Stimulated activated CD8-positive, alpha-beta memory T cell treated with anti-CD3 and anti-CD28 coated beads, Interleukin-4, amount 100 ng/mL, for 4 hours (primary cell): ENCODE measurements at regions not wholly inside any gene's neighbourhood (a gene's known extent, or its start where the extent isn't known, plus 50 kb on each side); places are given as distances from the start of the nearest gene placed in this dataset.
"Not testable (repeated sequence)": the region's sequence is repeated elsewhere in the genome, so short reads cannot be mapped to it uniquely, and the experiment has no call there.

Source experiments
- DNase-seq, 2 donors: peaks; one replicate each; pipeline ENCODE4 v3.0.0-alpha.2; 2020; ENCODE audit warnings: low read depth in 2 of 2, low spot score in 1 of 2

DNA sequence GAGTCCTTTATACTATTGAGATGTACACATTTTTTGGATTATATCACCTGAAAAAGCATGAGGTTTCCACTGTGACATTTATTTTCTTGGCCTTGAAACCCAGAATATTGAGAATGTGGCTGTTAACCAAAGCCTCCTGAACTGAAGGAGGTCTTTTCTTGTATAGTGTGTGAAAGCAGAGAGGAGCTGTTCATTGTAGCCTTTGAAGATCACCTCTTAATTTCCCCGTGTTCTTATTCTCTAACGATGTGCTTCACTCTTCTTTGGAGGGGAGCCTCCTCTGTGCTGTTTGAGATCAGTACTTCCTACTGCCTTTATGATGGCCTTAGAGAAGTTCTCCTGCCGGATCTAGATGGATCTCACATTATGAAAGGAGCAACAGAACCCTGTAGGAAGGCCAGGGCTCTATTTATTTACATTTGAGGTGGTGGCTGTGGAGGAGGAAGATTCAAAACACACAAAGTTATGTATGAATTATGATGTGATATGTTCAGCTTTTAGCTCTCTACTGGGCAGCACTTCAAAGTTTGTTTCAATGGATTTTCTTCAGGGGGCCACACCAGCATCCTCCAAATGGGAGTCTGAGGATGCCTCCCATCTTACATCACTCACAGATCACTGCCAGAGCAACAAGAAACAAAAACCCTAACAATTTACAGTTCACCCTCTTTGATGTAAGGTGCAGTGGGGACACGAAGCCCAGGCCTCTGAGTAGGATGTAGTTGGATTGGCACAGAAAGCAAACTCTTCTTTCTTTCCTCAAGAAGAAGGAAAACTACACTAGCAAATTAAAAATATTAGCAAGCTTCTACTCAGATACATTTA lies 322.3 kb downstream of the DLEU7 start:
- DNase-seq = no peak

DNA sequence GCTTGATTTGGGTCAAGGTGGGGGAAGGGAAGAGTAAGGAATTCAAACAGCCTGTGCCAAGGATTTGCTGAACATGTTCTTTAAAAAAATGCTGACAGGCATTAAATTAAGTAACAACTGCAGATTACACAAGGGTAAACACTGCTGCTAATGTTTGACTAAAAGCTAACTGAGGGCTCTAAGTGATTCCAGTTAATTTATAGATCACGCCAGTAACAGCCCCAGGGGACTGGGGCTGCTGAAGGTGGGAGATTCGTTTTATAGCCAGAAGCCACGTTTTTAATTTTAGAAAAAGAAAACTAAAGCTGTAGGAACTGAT lies 321.7 kb downstream of the DLEU7 start:
- DNase-seq = no peak

DNA sequence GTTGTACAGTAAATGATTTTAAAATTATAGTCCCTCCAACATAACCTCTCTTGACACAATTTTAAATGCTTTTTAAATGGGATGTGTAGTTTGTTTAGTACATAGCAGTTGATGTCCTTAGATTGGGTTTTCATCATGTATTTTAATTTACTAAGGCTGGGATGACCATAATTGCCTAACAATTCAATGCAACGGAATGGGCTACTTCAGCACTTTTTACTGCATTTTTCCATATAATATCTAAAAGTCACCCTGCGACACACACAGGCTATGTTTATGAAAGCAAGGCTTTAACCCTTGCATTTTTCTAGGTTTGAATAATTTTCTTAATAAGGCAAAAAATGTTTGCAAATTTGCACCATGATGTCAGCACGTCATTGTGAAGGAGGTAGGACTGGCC lies 321.0 kb downstream of the DLEU7 start:
- DNase-seq = no peak

DNA sequence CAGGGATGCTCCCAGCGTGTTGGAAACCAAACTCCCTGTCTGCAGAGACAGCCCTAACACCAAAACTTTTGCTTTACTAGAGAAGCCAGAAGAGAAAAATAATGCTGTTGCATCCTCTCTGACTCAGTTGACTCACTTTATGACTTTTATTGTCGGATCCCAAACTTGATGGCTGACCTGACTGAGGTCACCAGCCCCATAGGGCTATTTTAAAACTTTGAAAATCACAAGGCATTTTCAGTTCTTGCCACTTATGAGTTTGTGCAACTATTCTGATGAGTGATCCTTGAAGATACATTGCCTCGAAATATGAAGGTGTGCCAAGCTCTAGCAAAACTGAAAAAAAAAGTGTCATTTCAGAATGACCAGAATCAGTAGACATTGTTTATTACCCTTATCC lies 320.2 kb downstream of the DLEU7 start:
- no peak for DNase-seq

DNA sequence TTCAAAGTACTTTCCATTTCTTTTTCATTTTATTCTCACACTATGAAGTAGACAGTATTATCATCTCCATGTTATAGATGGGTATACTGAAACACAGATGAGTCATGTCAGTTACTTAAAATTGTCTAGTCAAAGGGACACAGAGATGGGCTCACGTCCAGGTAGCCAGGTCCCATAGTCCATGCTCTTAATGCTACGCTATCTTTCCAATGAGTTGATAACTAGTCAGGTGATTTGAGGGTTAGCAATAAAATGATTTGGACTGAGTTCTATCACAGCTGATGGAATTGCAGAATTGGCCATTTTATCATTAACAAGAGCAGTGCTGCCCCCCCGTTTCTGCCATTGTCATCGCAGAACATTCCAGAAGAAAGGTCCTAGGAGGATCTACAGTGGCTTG lies 318.9 kb downstream of the DLEU7 start:
- no peak for DNase-seq

DNA sequence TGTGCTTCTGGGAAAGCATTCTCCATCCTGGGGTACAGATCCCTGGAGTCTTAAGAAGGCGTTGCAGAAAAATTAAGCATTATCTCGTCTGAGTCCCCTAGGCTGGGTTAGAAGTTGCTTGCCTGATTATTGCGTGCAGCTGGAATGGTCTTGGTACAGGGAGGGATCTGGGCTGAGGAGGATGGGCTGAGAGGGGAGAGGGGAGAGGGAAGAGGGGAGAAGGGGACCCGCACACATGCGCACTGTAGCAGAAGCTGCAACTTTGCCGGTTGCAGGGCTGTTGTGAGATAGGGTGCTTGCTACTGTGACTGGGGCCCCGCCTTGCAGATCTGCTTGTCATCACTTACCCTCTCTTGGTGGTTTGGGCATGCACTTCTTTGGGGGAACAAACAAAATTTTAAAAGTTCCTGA lies 316.8 kb downstream of the DLEU7 start:
- no peak for DNase-seq

DNA sequence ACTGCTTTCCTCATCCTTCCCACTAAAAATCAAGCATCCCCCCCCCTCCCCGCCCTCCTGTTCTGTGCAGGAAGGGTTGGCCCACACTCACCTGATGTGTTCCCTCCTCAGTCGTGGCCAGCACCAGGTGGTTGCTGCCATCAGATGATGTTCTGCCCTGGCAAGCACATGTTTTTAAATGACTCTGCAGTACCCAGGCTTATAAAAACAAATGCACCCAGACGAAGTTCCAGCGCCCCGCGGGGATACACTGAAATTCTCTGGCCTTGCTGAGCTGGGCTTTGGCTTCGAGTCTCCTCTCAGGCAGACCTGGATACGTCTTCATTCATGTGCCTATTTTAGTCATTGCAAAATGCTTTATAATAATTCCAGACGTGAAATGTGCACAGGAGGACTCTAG lies 316.3 kb downstream of the DLEU7 start:
- no peak for DNase-seq

DNA sequence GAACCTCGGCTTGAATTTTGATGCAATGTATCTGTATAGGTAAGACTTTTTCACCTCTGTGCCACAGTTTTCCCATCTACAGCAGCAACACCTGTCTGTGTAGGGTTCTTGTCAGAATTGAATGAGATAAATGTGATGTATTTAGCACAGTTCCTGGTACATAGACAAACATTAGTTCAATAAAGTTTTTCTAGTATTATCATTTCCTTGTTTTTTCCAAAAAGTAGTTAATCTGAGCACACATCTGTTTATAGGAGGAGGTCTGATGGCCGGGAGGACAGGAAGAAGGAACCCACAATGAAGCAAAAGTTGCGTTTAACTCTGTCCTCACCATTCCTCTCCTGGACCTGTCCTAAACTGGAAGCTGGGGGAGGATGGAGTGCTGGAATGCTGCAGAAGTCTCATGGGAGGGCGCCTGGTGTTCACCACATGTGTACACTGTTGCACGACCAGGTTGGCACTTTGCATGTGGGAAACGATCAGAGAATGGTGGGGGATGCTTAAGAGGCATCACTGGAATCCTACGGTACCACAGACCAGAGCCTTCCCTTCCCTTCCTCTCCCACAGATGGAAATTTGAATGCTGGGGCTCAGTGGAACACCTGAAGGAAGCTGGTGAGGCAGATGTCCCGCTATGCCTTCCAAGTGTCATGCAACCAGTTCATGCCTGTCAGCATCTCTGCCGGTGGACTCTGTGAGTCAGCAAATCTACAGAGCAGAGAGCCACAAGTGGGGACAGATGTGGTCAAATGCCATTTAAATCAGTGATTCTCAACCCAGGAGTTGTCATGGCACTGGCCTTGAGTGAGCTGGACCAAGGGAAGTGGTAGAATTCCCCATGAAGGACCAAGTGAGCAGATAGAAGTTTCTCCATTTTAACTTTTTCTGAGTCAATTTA lies 315.6 kb downstream of the DLEU7 start:
- no peak for DNase-seq

DNA sequence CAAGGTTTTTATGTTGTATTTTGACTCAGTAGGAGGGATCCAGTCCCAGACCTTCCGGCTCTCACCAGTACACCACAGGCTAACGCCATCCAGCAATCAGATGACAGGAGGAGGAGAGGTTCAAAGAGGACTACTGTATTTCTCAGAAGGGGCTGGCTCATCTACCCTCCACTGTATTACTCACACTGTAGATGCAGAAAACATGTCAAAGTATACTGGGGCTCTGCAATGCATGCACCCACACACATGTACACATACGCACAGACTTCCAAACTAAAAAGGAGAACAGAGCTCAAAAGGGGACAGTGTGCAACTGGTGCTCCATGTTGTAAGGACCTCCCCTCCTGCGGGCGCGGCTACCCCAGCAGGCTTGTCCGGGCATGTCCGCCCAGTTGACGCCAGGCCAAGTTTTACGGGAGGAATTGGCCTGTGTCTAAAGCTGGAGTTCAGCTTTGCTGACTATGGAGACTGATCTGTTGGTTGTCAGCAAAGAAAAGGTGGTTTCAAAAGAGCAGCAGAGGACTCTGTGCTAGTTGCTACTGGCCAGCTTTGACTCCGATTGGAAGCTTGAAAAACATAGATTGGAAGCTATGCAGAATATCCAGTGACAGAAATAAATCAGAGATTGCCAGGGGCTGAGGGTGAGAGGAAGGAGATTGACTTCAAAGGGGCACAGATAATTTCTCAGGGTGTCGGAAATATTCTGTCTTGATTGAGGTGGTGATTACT lies 314.2 kb downstream of the DLEU7 start:
- DNase-seq = no peak

DNA sequence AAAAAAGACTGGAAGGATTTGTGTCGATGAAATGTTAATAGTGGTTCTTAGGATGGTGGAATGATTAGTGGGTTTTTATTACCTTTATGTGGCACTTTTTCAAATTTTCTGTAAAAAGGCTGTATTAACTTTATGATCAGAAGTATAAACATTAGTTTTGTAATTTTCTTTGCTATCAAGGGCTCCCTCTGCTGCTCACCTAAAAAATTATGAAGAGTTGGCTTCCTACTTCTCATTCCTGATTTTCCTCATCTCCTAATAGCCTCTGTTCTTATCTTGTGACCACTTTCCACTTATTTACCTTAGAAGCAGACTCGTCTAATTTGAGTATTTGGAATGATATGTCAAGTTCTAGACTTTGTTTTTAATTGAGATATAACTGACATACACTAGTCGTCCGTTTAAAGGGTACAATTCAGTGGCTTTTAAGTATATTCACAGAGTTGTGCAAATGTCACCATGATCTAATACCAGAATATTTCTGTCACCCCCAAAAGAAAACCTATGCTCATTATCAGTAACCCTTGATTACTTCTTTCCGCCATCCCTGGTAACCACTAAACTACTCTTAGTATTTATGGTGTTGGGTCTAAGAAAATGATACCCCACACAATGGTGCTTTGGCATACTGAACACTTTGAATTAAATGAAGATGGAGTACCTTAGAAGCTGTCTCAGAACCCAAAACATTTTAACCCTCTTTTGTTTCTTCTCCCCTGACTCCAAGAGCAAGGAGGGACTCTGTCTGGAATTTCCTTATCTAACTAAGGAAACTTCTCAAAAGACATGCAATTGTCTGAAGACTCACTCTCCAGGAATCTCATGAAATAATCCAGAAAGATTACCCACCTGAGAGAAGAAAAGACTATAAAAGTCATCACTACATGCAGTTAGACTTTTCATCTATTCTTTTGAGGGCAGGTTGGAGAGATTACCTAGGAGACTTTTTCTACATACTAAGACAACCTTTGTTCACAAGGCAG lies 311.3 kb downstream of the DLEU7 start:
- no peak for DNase-seq

DNA sequence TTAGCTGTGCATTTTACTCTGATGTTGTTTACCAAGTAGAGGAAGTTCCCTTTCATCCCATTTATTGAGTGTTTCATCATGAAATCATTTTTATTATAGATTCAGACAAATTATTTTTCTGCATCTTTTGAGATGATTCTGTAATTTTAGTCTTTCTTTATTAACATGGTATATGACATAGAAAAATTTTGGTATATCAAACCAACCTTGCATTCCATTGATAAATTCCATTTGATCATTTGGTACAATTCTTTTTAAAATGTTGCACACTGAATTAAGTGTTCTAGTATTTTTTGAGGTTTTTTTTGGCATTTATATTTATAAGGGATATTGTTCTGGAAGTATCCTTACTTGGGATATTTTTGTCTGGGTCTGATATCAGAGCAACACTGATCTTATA lies 308.4 kb downstream of the DLEU7 start:
- DNase-seq = no peak

DNA sequence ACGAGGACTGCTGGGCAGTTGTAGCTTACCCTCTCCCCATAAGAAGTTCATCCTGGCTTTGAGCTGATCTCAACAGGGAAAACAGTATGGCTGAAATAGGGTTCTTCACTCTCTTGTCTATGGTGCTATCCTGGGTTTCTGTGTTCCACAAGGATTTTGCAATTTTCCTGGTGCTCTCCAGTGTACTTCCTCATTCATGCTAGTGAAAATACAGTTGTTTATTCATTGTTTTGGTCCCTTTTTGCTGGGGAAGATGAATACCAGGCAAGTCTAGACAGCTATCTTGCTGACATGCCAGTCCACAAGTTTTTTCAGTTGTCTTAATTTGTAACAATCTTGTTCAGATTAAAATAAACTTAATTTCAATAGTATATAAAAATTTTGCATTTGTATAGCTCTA lies 306.5 kb downstream of the DLEU7 start:
- no peak for DNase-seq

DNA sequence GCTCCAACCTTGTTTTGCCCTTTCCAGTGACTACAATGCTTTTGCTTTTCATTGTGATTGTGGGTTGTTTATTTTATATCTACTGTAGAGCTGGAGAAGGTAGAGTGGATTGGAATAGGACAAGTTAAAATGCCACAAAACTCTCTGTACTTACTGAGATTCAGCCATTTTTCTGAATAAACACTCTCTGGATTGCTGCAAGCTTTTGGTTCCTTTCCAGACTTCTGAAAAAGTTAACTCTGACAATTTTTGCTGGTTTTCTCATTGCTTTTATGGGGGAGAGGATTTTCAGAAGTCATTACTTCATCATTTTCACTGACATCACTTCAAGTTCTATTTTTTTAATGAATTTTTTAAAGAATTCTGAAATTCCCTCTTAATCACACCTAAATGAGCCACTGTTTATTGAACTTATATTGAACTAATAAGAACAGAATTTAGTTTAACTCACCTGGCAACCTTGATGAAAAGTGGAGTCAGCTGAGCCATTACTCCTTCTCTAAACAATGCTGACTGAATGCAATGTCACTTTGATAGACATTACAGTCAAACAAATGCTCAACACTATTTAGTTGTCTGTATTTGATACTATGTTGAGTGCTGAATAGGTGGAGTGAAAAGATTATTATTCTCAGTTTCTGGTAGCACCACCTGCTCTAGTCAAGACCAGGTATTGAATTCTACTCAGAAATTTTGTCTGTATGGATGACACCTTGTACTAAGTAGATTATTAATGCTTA lies 303.5 kb downstream of the DLEU7 start:
- DNase-seq = no peak

DNA sequence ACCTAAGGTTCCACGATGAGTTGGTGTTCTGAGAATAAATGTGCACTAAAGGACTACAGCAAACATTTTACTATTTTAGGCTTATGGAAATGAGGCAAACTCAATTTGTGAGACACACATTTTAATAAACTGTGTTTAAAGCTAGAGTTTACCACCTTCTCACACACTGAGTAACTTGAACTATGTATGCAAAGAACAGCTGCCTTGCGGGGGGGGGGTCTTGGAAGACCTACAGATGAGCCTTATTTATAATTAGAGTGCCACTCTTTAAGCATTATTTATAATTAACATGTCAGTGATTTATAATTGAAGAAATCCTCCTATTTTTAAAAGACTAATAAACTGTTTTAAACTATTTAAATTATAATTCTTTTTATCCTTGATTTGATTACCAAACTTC lies 300.4 kb downstream of the DLEU7 start:
- no peak for DNase-seq

DNA sequence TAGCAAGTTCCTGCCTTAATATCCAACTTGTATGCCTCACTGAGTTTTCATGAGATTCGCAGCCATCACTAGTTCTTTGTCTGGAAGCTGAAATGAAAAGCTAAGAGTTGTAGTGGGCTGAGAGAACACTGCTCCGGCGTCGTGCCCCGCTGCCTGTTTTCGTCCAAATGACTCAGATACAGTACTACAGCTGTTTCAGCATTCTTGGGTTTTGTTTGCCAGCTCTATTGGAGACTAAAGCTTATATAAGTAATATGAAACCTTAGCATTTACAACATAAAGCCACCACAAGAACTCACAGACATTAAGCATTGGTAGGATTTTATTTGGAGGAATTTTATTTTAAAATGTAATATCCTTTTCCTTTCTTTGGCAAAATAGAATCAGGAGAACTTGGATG lies 299.7 kb downstream of the DLEU7 start:
- no peak for DNase-seq

DNA sequence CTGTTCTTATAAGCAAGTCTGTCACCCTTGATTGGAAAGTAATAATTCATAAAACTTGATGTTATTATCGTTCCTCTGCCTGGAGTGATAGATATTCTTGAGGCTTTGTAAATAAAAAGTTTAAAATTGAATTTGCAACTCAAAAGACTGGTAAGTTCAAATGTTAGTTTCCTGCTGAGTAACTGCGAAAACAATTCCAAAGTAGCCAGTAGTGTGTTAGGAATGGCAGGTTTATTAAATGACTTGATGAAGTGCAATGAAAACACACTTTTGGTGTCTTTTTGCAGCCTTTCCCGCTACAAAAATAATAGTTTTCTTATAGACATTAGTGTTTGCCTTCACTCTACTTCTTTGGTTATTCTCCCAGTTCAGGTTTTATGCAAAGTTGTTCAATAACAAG lies 299.3 kb downstream of the DLEU7 start:
- DNase-seq = no peak

DNA sequence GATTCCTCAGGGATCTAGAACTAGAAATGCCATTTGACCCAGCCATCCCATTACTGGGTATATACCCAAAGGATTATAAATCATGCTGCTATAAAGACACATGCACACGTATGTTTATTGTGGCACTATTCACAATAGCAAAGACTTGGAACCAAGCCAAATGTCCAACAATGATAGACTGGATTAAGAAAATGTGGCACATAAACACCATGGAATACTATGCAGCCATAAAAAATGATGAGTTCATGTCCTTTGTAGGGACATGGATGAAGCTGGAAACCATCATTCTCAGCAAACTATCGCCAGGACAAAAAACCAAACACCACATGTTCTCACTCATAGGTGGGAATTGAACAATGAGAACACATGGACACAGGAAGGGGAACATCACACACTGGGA lies 296.3 kb downstream of the DLEU7 start:
- not testable (repeated sequence) for DNase-seq

DNA sequence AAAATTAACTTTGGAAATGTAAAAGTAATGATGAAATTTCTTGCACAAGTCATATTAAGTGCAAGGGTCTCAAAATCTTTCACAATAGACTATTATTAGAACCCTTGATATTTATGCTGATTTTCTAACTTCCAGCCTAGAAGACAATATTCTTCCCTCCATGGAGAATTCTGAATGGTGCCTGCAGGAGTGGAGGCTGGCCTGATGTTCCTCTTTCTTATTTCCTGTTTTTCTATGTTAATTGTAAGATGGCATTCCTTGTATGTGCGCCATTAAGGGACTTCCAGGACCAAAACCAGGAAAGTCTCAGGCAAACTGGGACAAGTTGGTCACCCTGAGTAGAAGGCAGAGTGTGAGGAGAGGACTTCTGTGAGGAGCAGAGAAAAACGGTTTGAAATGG lies 294.9 kb downstream of the DLEU7 start:
- no peak for DNase-seq

DNA sequence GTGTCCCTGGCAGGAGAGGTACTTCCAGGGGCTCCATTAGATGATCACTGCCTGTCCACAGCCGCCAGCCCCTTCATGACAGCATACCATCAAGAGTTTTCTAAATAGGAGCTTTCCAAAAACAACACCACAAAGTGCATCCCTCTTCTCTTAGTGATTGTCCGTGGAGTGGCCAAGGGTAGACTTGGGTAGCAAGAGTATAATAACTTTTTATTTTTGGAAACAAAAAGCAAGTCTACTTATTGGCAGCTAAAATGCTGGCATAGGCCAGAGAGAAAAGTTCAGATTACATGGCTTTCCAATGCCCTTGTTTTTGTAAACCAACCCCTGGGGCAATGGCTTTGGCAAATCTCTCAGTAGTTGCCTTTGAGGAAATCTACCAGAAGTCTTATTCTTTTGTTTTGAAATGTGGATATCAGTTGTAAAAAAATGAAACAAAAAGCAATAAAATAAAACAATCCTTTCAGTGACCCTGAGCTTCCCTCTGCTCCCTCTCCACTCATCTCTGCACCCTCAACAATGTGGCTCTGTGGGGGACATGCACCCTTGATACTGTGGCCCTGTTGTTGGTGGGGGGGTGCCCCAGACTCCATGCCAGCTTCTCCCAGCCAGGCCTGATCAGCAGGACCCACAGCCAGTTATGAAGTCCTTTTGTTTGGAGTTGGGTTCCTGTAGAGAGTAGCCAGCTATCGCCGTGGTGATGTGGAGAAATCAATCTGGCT lies 294.1 kb downstream of the DLEU7 start:
- DNase-seq = no peak
